K562 (cell line): ENCODE measurements at regions not wholly inside any gene's neighbourhood (a gene's known extent, or its start where the extent isn't known, plus 50 kb on each side); places are given as distances from the start of the nearest gene placed in this dataset.
"Not testable (repeated sequence)": the region's sequence is repeated elsewhere in the genome, so short reads cannot be mapped to it uniquely, and the experiment has no call there.

ENCODE experiments used
- CTCF ChIP-seq, 3 experiments: IDR thresholded peaks in 2 of 3; conservative IDR thresholded peaks in 1 of 3; 2 replicates each; pipeline ENCODE4 v1.5.1; 2011 to 2012; ENCODE audit warnings: low read length in 3 of 3, mild to moderate bottlenecking in 3 of 3, control low read depth in 2 of 3, improper control_type of control experiment in 1 of 3, inconsistent platforms in 1 of 3, low read depth in 1 of 3, mixed read lengths in 1 of 3, moderate library complexity in 1 of 3; ENCODE audit not compliant: insufficient read depth in 2 of 3
- DNMT1 ChIP-seq: fragments of 450-650 bp; IDR thresholded peaks from 2 replicates; pipeline ENCODE4 v1.6.1; 2016; ENCODE audit warnings: antibody characterized with exemption, mild to moderate bottlenecking
- EHMT2 ChIP-seq: fragments of 450-650 bp; IDR thresholded peaks from 2 replicates; pipeline ENCODE4 v1.6.1; 2018; ENCODE audit warnings: antibody characterized with exemption
- HOMEZ ChIP-seq: fragments of 250-450 bp; sonication (Bioruptor Pico); IDR thresholded peaks from 2 replicates; pipeline ENCODE4 v1.4.0; 2020; ENCODE audit warnings: mild to moderate bottlenecking, moderate library complexity
- MEF2A ChIP-seq: IDR thresholded peaks from 2 replicates; pipeline ENCODE4 v1.6.1; 2011; ENCODE audit warnings: low read depth, mild to moderate bottlenecking, low read length, moderate library complexity; ENCODE audit not compliant: control insufficient read depth
- POLR2A ChIP-seq: fragments of 450-650 bp; conservative IDR thresholded peaks from 2 replicates; pipeline ENCODE4 v1.6.1; 2016
- REST ChIP-seq, 2 experiments: fragments of 450-650 bp; formaldehyde crosslinking in 1 of 2; IDR thresholded peaks; 2 replicates each; pipeline versions ENCODE4 v1.4.0 to v1.6.1; 2014 to 2020; ENCODE audit warnings: mild to moderate bottlenecking in 2 of 2, borderline replicate concordance in 1 of 2, low read depth in 1 of 2
- SOX6 ChIP-seq: fragments of 450-650 bp; IDR thresholded peaks from 2 replicates; pipeline ENCODE4 v1.6.1; 2014; ENCODE audit warnings: mild to moderate bottlenecking
- SREBF1 ChIP-seq: fragments of 150-350 bp; IDR thresholded peaks from 2 replicates; pipeline ENCODE4 v1.6.1; 2014; ENCODE audit warnings: antibody characterized with exemption, low read depth, low read length, borderline replicate concordance
- ZNF121 ChIP-seq: sonication (generic); formaldehyde crosslinking; conservative IDR thresholded peaks from 2 replicates; pipeline ENCODE4 v1.8.0; 2022; ENCODE audit warnings: missing genetic modification reagents
- ZNF740 ChIP-seq, 3 experiments: fragments of 200-800 bp in 1 of 3; sonication (Bioruptor generic) in 1 of 3; sonication (generic) in 1 of 3; formaldehyde crosslinking in 1 of 3; IDR thresholded peaks; 2 replicates each; pipeline versions ENCODE4 v1.6.1 to v1.8.0; 2016 to 2022; ENCODE audit warnings: mild to moderate bottlenecking in 2 of 3, missing compliant biosample characterization in 2 of 3, missing genetic modification characterization in 2 of 3, missing genetic modification reagents in 1 of 3

DNA sequence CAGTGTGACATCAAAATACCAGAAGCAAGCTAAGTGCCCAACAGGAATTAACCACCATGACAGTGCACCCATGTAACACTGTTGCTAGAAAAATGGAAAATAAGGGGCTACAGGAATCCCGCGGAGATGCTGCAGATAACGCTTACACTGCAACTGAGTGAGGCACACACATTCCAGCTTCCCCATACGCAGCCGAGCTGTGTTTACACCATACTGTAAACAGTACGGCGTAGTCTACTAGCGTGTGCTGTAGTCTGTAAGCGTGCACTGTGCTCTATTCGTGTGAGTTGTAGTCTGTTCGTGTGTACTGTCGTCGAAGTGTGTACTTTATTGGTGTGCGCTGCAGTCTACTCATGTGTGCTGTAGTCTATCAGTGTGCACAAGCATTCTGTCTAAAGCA lies 5372.2 kb upstream of the TPTE start:
- not testable (repeated sequence) for TF ChIP-seq EHMT2; ZNF121; CTCF (IDR thresholded peaks at IDR 0.05 in 2 of 3, conservative IDR thresholded peaks at IDR 0.05 in 1 of 3; ENCODE audit: insufficient read depth in 2 of 3, low read depth in 1 of 3, low read length in 3 of 3); POLR2A; REST (IDR thresholded peaks at IDR 0.05; ENCODE audit: borderline replicate concordance); REST (CRISPR knock-in tag; IDR thresholded peaks at IDR 0.05; ENCODE audit: low read depth); ZNF740 (CRISPR knock-in tag; IDR thresholded peaks at IDR 0.05); ZNF740 (tag; IDR thresholded peaks at IDR 0.05); MEF2A; HOMEZ (CRISPR knock-in tag); SOX6; DNMT1; SREBF1
